Right lobe of liver (tissue), 4 donors: ENCODE measurements at regions not wholly inside any gene's neighbourhood (a gene's known extent, or its start where the extent isn't known, plus 50 kb on each side); places are given as distances from the start of the nearest gene placed in this dataset.

Source experiments
- POLR2A ChIP-seq: fragments of 450-650 bp; IDR thresholded peaks from one replicate; pipeline ENCODE4 v1.6.1; 2017; ENCODE audit warnings: antibody characterized with exemption, mild to moderate bottlenecking
- TF ChIP-seq, protein P1 (sequence below), 4 donors: fragments of 200-600 bp in 3 of 4; fragments of 450-650 bp in 1 of 4; IDR thresholded peaks; one replicate each; pipeline versions ENCODE4 v1.5.1 to v1.8.0; 2016 to 2022; ENCODE audit warnings: antibody characterized with exemption in 4 of 4, mild to moderate bottlenecking in 2 of 4
- donor health status: DM: no; HTN: no; CAD: no.
- donor health status: DM: no; HTN: no; CAD: no.
- donor health status: DM: no; HTN: yes; CAD: no.

DNA sequence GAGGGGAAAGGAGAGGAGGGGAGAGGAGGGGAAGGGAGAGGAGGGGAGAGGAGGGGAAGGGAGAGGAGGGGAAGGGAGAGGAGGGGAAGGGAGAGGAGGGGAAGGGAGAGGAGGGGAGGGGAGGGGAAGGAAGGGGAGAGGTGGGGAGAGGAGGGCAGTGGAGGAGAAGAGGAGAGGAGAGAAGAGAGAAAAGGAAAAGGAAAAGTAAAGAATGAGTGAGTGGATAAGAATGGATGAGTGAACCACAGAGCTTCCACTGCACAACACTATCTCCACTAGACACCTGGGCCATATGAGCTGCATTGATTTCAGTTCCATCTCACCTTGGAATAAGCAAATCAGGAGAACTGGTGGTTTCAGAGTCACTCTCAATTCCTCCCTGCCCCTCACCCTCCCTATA, 204.1 kb upstream of the TOX3 start:
- no peak for TF ChIP-seq POLR2A
- TF ChIP-seq, protein P1, sequence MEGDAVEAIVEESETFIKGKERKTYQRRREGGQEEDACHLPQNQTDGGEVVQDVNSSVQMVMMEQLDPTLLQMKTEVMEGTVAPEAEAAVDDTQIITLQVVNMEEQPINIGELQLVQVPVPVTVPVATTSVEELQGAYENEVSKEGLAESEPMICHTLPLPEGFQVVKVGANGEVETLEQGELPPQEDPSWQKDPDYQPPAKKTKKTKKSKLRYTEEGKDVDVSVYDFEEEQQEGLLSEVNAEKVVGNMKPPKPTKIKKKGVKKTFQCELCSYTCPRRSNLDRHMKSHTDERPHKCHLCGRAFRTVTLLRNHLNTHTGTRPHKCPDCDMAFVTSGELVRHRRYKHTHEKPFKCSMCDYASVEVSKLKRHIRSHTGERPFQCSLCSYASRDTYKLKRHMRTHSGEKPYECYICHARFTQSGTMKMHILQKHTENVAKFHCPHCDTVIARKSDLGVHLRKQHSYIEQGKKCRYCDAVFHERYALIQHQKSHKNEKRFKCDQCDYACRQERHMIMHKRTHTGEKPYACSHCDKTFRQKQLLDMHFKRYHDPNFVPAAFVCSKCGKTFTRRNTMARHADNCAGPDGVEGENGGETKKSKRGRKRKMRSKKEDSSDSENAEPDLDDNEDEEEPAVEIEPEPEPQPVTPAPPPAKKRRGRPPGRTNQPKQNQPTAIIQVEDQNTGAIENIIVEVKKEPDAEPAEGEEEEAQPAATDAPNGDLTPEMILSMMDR (IDR thresholded peaks at IDR 0.05) = no peak
